B cell (primary cell): ENCODE measurements at regions not wholly inside any gene's neighbourhood (a gene's known extent, or its start where the extent isn't known, plus 50 kb on each side); places are given as distances from the start of the nearest gene placed in this dataset.

Experiments
- ATAC-seq: fragments of 200-7000 bp; cut with Tn5 transposase; one replicate; pipeline ENCODE4 v1.10.0; 2021; ENCODE audit warnings: low read depth, mild to moderate bottlenecking, moderate number of reproducible peaks, moderate library complexity
- CTCF ChIA-PET: fragments of 350-600 bp; sonication (Branson Sonifier 250); formaldehyde crosslinking; loops from one replicate; lab custom pipeline; 2021; ENCODE audit warnings: antibody characterized with exemption, inconsistent platforms; lab: Charles Lee
- POLR2A ChIA-PET: fragments of 350-600 bp; sonication (Branson Sonifier 250); formaldehyde crosslinking; loops from one replicate; lab custom pipeline; 2021; ENCODE audit warnings: antibody characterized with exemption; lab: Charles Lee
- DNase-seq: peaks from one replicate; pipeline ENCODE4 v3.0.0; 2013
- H2AFZ ChIP-seq: 2 replicates; pipeline ENCODE4 v1.6.1; 2012; ENCODE audit warnings: mild to moderate bottlenecking, low read depth, low read length; ENCODE audit not compliant: insufficient read depth, poor library complexity, severe bottlenecking
- H3K27ac ChIP-seq, 2 donors: 1 replicate in 1 of 2; 2 replicates in 1 of 2; pipeline ENCODE4 v1.5.1; 2012 to 2013; ENCODE audit warnings: low read length in 2 of 2, mild to moderate bottlenecking in 2 of 2, moderate library complexity in 1 of 2
- H3K27me3 ChIP-seq, 4 experiments: fragments of 200-600 bp in 1 of 4; sonication (generic) in 1 of 4; replicated peaks in 1 of 4; 1 replicate in 2 of 4; 2 replicates in 2 of 4; pipeline versions ENCODE4 v1.6.1 to v1.7.0; 2013 to 2016; ENCODE audit warnings: low read length in 3 of 4, mild to moderate bottlenecking in 2 of 4, mixed read lengths in 1 of 4, moderate library complexity in 1 of 4; ENCODE audit not compliant: insufficient read depth in 4 of 4, control insufficient read depth in 3 of 4; ENCODE audit errors: control extremely low read depth in 1 of 4
- H3K36me3 ChIP-seq, 2 experiments: replicated peaks in 1 of 2; 1 replicate in 1 of 2; 2 replicates in 1 of 2; pipeline versions ENCODE4 v1.6.1 to v1.7.1; 2013; ENCODE audit warnings: low read length in 1 of 2; ENCODE audit not compliant: insufficient read depth in 2 of 2, control insufficient read depth in 1 of 2; ENCODE audit errors: control extremely low read depth in 1 of 2, extremely low read depth in 1 of 2
- H3K4me1 ChIP-seq, 2 donors: fragments of 200-600 bp in 1 of 2; sonication (generic) in 1 of 2; 1 replicate in 1 of 2; 2 replicates in 1 of 2; pipeline versions ENCODE4 v1.5.1 to v1.6.1; 2013 to 2017; ENCODE audit warnings: low read length in 2 of 2; ENCODE audit not compliant: control insufficient read depth in 2 of 2, insufficient read depth in 2 of 2
- H3K4me2 ChIP-seq: replicated peaks from 2 replicates; pipeline ENCODE3; 2012; ENCODE audit warnings: mild to moderate bottlenecking, low read depth, low read length; ENCODE audit not compliant: poor library complexity, severe bottlenecking
- H3K4me3 ChIP-seq, 5 experiments: fragments of 200-600 bp in 1 of 5; sonication (generic) in 1 of 5; 1 replicate in 3 of 5; 2 replicates in 2 of 5; pipeline versions ENCODE4 v1.5.1 to v1.7.0; 2011 to 2016; ENCODE audit warnings: low read length in 4 of 5, mild to moderate bottlenecking in 4 of 5, low read depth in 2 of 5, control low read depth in 1 of 5, moderate library complexity in 1 of 5; ENCODE audit not compliant: insufficient read depth in 1 of 5; ENCODE audit errors: control extremely low read depth in 1 of 5, extremely low read depth in 1 of 5
- H3K79me2 ChIP-seq: fragments of 200-600 bp; sonication (generic); one replicate; pipeline ENCODE4 v1.6.0; 2016; ENCODE audit warnings: low read length; ENCODE audit not compliant: control insufficient read depth, insufficient read depth
- H3K9ac ChIP-seq: fragments of 200-600 bp; sonication (generic); 2 replicates; pipeline ENCODE4 v1.6.1; 2017; ENCODE audit warnings: mild to moderate bottlenecking, low read length, moderate library complexity
- H3K9me3 ChIP-seq, 3 donors: one replicate each; pipeline versions ENCODE4 v1.6.1 to v1.7.1; 2013; ENCODE audit warnings: low read length in 2 of 3; ENCODE audit not compliant: control insufficient read depth in 2 of 3, insufficient read depth in 1 of 3; ENCODE audit errors: control extremely low read depth in 1 of 3
- H4K20me1 ChIP-seq: 2 replicates; pipeline ENCODE4 v1.6.0; 2012; ENCODE audit warnings: mild to moderate bottlenecking, low read length; ENCODE audit not compliant: insufficient read depth, control insufficient read depth, poor library complexity, severe bottlenecking
- H3K27ac Mint-ChIP-seq: one replicate; pipeline ENCODE4 v1.8.0; 2021; ENCODE audit warnings: mixed read lengths
- H3K27me3 Mint-ChIP-seq: one replicate; pipeline ENCODE4 v1.8.0; 2021; ENCODE audit warnings: mixed read lengths
- H3K4me1 Mint-ChIP-seq: one replicate; pipeline ENCODE4 v1.8.0; 2021; ENCODE audit warnings: mixed read lengths
- H3K4me3 Mint-ChIP-seq: one replicate; pipeline ENCODE4 v1.8.0; 2021; ENCODE audit warnings: mixed read lengths
- H3K9me3 Mint-ChIP-seq: one replicate; pipeline ENCODE4 v1.8.0; 2022; ENCODE audit warnings: mixed read lengths; ENCODE audit not compliant: insufficient read depth
- CTCF ChIP-seq: fragments of 200-600 bp; IDR thresholded peaks from one replicate; pipeline ENCODE4 v1.8.0; 2022; ENCODE audit warnings: antibody characterized with exemption, mild to moderate bottlenecking
- EZH2 ChIP-seq: IDR thresholded peaks from 2 replicates; pipeline ENCODE4 v1.6.1; 2012; ENCODE audit warnings: borderline replicate concordance, low read depth, mild to moderate bottlenecking, moderate library complexity, low read length; ENCODE audit not compliant: insufficient read depth, poor library complexity, severe bottlenecking
- WGBS: methylation state at CpG from one replicate; pipeline ENCODE4 v1.1.5; 2013; ENCODE audit warnings: missing lambda C conversion rate; ENCODE audit not compliant: insufficient coverage; 5-methylcytosine and 5-hydroxymethylcytosine counted together
- intact Hi-C: fragments of 100-400 bp; cut with micrococcal nuclease; formaldehyde crosslinking; loops from one replicate; pipeline ENCODE4 v1.10.0; 2022

GRCh38 chr4:132527817-132528216, 621.3 kb upstream of the PCDH10 start:
- POLR2A ChIA-PET = no interaction called here
- no CpG with 5 or more reads among the region's 1 CpG for WGBS
- no peaks in the 10 kb centered on the region for H3K36me3 ChIP-seq
- no peaks in the 10 kb centered on the region for H4K20me1 ChIP-seq
- intact Hi-C loops = no loop called here
- Mint-ChIP-seq H3K4me3 (no peak overlapping the region), H3K27me3 (no peaks in the 10 kb centered on the region), H3K9me3 (peaks cover 2% of the 10 kb centered on the region), H3K27ac (no peak overlapping the region), H3K4me1 (no peaks in the 10 kb centered on the region)
- no peaks in the 10 kb centered on the region for H3K79me2 ChIP-seq
- no peak for ATAC-seq
- TF ChIP-seq EZH2 (no peak), CTCF (no peak)
- H3K4me2 ChIP-seq = no peak overlapping the region
- no peak overlapping the region for H3K4me3 ChIP-seq
- H3K9ac ChIP-seq = no peak overlapping the region
- no peaks in the 10 kb centered on the region for H3K27me3 ChIP-seq
- H3K4me1 ChIP-seq = no peaks in the 10 kb centered on the region
- DNase-seq = no peak
- H2AFZ ChIP-seq = no peak overlapping the region
- no peaks in the 10 kb centered on the region for H3K9me3 ChIP-seq
- CTCF ChIA-PET = no interaction called here
- H3K27ac ChIP-seq = no peak overlapping the region

- Mint-ChIP-seq H3K4me3 (no peak overlapping the region), H3K27me3 (no peaks in the 10 kb centered on the region), H3K27ac (no peak overlapping the region), H3K9me3 (no peaks in the 10 kb centered on the region), H3K4me1 (no peaks in the 10 kb centered on the region)
- Histone ChIP-seq H3K4me1 (no peaks in the 10 kb centered on the region), H3K27me3 (no peaks in the 10 kb centered on the region), H3K27ac (no peak overlapping the region), H3K4me3 (no peak overlapping the region), H2AFZ (no peak overlapping the region), H3K4me2 (no peak overlapping the region), H3K9me3 (no peaks in the 10 kb centered on the region), H3K9ac (no peak overlapping the region), H3K36me3 (no peaks in the 10 kb centered on the region), H3K79me2 (no peaks in the 10 kb centered on the region), H4K20me1 (no peaks in the 10 kb centered on the region)
- intact Hi-C loops = no loop called here
- ATAC-seq (no peak), DNase-seq (no peak)
- ChIA-PET POLR2A (no interaction called here), CTCF (no interaction called here)
- 100% methylated on average over 1 of the region's 2 CpGs for WGBS
- TF ChIP-seq EZH2 (no peak), CTCF (no peak)
These were observed 618.2 kb upstream of the PCDH10 start for GRCh38 chr4:132530861-132531260.
